ENCODE measurements at regions not wholly inside any gene's neighbourhood (a gene's known extent, or its start where the extent isn't known, plus 50 kb on each side); places are given as distances from the start of the nearest gene placed in this dataset.

DNA sequence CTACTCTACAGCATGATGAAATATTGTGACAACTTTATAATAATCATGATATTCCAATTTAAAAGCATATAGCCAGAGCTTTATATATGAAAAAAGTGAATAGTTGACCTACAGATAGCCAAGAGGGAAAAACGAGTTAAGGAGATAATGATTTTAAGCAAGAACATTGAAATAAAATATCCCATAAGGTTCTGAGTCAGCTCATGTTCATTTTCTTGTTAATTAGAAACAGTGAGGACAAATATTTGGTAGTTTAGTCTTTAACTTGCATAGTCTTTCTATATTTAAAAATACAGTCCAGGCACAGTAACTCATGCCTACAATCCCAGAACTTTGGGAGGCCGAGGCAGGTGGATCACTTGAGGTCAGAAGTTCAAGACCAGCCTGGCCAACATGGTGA lies 55.8 kb upstream of the CDH6 start:
- DNase-seq (ENCODE audit: low read depth, low spot score), result no peak

DNA sequence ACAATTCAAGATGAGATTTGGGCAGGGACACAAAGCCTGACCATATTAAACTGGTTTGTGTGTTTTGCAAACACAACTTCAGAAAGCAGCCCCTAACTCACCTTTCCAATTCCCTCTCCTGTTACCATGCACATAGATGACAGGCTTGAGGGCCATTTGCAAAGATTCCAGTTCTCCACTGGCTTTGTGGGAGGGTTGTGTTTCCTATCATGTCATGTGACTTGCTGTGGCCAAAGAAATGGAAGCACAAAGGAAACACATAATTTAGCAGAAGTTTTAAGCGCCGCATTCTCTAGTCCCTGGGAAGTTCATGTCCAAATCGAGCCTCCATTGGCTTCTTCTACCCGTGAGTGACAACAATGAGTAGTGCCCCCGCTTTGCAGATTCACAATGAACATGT lies 57.9 kb upstream of the CDH6 start:
- no peak for DNase-seq (ENCODE audit: low read depth, low spot score)

DNA sequence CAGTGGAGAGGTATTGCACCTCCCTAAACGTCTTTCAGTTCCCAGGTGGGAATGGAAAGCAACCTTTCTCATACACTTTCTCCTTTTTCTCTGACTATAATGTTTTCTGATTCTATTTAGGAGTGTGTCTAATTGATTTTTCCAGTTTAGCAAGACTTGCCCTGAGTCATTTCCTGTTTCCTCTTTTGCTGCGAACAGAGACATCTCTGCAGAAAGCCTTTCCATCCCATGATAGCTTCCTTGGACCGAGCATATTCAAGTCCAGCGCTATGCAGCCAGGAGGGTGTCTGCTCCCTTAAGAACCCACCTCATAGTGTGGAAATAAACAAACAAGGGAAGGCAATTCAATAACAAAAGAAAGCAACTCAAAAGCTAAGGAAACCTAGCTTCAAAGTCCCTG lies 60.0 kb upstream of the CDH6 start:
- no peak for DNase-seq (ENCODE audit: low read depth, low spot score)

DNA sequence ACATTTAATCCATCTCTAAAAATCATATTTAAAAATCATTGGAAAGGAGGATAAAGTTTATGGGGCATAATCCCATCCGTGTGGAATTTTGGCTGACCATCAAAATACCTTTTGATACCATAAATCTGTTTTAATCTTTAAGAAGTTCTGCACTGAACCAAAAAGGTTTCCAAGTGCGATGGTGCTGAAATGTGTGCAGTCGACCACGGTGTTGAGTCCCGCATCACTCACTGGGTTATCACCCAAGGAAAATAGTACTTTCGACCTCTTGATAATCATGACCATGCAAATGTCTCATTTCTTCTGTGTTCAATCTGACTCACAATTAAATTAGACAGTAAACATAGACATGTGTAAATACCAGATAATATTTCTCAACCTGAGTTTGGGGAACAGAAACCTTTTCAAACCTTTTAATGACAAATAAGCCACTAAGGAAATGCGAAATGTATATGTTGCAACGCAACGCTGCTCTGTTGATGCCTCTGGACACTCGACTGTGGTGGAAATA lies 62.0 kb upstream of the CDH6 start:
- DNase-seq (ENCODE audit: low read depth, low spot score), result no peak

DNA sequence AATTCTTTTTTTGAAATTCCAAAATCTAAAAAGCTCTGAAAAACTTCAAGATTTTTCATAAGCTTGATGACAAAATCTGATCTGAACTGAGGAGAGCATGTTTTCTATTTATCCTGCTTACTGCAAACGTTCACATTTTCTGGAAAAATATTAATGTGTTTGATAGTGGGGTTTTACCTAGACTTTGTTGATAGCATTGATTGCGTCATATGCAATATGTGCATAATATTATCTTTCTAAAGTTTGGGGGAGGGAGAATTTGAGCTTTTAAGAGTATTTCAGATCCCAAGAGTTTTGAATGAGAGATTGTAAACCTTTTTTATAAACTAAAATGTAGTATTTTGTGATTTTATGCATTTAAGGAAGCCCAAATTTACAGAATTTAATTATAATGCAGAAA lies 62.8 kb upstream of the CDH6 start:
- DNase-seq (ENCODE audit: low read depth, low spot score), result no peak

DNA sequence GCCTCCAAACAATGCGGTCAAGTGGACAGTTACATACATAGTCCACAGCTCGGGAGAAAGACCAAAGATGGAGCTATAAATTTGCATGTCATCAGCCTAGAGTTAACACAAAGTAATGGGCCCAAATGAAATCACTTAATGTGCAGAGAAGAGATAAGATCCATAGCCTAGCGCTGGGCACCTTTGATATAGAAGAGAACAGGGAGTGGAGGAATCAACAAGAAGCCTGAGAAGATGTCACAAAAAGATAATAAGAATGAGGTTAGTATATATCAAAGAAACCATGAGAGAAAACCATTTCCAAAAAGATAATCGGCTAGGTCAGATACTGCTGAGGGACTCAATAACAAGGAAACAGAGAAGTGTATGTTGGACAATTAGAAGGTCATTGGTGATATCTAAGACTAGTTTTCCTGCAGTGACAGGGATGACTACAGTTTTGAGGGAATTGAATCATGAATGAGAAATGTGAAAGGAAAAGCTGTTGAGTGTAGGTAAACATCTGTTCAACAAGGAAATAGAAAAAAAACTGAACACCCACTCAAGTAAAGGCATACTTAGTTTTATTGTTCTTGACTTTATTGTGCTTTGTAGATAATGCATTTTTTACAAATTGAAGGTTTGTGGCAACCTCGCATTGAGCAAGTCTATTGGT lies 68.7 kb upstream of the CDH6 start:
- no peak for DNase-seq (ENCODE audit: low read depth, low spot score)

DNA sequence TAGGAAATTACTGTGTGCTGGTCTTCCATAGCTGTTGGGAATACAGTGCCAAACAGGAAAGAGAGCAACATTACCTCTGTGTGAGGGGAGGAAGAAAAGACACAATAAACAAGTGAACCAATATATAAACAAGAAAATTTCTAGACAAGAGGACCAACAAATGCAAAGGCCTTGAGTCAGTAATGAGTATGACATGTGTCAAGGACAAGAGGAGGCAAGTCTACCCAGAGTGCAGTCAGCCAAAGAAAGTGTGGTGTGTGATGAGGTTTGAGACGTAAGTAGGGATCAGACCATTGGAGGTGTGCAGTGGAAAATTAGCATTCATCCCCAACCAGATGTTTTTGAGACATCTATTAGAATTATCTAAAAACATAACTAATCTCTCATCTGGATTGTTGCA lies 69.5 kb upstream of the CDH6 start:
- DNase-seq (ENCODE audit: low read depth, low spot score), result no peak

DNA sequence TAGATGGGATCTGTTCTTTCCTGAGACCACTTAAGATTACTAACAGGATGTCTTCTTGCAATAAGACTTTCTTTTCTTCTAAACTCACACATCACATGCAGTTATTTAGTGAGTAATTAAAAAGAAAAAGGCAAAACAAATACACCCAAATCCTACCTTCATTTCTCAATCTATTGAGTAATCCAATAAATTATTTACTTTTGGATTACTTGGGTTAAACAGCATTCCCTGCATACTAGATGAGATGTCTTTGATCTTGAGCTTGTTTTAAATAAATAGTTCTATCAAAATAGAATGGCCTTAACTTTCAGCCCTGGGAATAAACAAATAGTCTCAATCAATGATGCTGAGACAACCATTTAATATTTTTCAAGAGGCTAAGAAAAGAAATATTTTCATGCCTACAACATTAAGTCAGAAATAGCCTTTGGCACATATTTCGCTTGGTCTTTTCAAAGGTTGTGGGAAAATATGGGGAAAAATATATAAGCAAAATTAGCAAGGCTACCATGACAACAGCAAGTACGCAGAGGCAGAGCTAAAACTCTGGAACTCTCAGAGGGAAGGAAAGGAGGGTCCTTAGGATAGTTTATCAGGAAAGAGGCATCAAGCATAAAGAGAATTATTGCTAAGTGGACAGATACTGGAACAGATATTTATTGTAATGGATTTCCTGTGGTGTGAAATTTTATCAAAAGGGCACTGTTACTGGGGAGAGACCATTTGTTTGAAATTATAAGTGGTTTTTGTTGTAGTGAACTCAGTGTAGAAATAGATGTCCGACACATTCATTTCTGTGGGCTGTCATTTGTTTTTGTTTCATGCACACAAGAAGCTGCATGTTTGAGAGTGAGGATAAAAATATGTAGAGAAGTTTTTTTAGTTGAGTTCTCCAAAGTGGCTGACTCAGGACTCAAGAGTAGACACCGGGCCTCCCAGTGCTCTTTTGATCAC lies 70.2 kb upstream of the CDH6 start:
- DNase-seq (ENCODE audit: low read depth, low spot score), result no peak

DNA sequence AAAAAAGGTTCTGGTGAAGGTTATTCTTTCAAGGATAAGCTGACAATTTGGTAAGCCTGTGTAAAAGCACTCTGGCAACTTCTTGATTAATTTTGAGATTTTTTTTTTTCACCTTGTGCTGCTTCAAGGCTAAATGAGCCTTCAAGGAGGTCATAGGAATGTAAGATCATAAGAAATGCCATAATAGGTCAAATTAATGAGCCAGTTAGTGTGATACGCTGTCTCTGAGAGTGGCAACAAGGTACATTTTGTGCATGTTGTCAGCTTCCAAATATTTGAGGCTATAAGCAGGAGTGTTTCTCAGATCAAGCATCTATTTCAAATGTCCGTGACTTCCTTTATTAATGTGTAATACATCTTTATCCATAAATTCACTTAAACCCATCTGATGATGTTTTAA lies 72.3 kb upstream of the CDH6 start:
- DNase-seq (ENCODE audit: low read depth, low spot score), result no peak

DNA sequence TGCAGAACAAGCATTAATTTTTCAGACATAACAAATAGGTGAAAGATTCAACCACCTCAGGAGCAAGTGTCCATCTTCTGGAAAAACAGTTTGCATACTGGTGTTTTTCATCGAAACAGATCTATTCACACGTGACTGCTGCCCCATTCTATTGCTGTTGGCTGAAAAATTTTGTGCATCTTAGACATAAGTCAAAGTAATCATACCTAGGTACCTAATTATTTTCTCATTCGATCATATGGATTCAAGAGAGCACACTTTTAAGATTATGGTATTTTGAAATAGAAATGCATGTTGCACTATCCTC lies 72.9 kb upstream of the CDH6 start:
- DNase-seq (ENCODE audit: low read depth, low spot score), result no peak

DNA sequence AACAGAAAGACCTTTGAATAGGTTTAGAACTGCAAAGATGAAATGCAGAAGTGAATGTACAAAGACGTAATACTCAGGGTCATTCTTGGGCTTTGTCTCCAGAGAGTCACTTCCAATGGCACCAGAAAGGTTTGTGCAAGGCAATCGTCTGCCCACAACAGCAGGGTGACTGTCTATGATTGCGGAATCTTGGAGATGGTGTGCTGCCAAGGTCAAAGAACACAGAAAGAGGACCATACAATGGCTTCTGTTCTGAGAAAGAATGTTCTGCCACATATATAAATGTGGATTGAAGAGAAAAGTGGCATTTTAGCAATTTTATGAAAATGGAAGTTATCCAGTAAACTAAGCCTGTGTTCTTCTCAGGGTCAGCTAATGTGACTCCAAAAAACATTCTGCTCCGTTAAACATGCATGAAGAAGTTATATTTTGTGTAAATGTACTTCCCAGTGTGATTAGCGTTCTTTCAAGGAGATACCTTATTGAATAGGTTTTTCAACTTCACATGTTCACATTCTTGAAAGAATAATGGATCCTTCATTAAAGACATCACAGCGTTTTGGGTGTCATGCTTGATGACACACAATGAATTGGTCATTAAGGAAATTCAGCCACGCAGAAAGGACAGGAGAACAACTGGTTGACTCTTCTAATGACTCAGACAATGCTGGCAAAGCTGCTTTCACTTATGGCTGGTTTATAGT lies 73.4 kb upstream of the CDH6 start:
- DNase-seq (ENCODE audit: low read depth, low spot score), result no peak

DNA sequence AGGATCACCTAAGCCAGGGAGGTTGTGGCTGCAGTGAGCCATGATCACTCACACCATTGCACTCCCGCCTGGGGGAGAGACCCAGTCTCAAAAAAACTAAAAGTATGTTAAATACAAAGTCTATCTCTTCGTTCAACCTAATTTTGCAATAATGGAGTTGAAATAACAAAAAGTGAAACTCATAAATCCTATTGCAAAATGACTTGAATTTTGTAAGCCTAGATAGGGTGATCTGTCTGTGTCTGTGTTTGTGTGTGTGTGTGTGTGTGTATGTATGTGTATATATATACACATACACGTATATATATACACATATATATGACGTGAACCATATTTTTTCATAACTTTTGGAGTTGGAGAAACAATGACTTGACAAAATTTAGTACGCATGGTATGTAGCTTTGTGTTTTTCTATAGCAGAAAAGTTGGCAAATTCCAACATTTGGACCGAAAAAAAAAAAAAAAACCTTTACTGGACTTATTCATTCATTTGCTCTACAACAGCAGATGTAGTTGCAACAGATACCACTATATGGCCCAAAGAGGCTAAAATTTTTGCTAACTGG lies 76.9 kb upstream of the CDH6 start:
- no peak for DNase-seq (ENCODE audit: low read depth, low spot score)

DNA sequence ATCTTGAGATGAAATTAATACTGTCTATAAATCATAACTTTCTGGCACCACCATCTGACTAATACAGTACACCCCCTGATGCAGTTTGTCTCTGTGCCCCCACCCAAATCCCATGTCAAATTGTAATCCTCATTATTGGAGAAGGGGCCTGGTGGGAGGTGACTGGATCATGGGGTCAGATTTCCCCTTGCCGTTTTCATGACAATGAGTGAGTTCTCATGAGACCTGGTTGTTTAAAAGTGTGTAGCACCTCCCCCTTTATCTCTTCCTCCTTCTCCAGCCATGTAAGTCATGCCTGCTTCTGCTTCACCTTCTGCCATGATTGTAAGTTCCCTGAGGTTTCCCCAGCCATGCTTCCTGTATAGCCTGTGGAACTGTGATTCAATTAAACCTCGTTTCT lies 78.7 kb upstream of the CDH6 start:
- DNase-seq (ENCODE audit: low read depth, low spot score), result no peak

DNA sequence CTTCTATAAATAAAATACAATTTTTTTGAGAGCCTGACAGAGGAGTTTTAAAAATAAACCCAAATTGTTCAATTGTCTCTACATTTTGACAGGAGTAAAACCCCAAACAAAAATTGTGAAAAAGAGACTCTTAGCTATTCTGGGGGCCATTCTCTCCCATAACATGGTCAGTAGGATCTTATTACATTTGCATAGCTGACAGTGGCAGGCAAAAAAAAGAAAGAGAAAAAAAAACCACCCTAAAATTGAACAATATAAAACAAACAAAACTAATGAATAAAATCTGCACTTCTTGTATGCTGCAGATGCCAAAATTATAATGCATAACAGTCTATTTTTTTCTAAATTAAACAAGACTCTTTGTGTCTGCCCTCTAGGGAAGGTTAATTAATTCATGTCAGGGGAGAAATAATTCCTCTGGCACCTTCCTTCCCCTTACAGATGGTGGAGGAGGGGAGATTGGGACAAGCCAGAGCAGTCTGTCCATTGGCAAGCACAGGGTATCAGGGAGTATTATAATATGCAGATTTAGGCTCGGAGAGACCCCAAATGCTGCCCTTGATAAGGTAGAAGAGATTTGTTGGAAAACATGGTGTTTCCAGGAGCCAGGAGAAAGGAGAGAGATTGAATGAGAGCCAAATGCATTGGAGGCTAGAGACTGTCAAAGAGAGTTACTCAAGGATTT lies 79.7 kb upstream of the CDH6 start:
- DNase-seq (ENCODE audit: low read depth, low spot score), result no peak

DNA sequence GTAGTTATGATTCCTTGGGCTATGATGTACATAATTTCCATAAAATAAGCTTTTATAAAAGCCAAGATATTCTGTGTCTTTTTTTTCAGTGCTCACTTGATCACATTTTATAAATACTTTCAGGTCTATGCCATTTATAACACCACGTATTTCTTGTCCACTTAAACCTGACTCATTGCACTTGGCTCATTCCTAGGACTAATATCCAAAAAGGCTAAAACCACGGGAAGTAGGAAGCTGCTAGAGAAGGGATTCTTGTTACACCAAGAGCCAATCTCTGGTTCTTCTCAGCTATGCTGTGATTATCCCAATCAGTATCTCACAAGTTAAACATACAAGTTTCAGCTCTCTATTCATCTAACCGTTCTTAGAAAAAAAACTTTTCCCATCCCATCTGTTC lies 80.4 kb upstream of the CDH6 start:
- no peak for DNase-seq (ENCODE audit: low read depth, low spot score)

DNA sequence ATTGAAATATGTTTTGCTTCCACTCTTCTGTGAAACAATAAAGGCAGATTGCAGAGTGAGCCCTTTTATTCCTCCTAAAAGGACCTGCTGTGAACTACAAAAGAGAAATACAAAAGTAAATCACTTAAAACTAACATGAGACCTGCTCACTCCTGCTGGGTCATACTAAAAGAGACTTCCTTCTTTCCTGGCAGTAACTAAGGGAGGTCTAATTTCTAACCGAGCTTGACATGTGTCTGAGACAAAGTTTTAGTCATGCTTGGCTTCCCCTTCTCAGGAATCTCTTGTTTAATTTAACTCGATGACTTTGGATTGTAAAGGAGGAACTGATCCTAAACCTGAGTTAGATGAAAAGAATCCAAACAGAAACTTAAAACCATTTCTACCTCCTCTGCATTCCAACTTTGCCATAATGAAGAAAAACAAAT lies 86.4 kb upstream of the CDH6 start:
- peak; percentile 4 for DNase-seq (ENCODE audit: low read depth, low spot score)

DNA sequence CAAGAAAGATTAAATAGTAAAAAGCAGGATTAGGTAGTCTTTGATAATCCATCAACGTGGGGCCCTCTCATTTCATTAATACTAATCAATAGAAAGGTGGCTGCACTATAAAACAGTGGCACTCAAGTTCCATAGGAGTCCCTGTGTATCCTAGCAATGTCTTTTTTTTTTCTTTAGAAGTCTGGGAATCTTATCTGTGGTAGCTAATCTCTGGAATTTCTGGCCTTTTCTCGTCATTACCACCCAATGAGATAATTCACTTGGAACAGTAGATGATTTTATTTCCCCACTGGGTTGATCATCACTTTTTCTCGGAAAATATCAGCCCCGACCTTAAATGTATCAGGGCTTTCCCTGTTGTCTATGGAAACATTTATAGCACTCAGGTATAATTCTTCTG lies 86.8 kb upstream of the CDH6 start:
- DNase-seq (ENCODE audit: low read depth, low spot score), result no peak

DNA sequence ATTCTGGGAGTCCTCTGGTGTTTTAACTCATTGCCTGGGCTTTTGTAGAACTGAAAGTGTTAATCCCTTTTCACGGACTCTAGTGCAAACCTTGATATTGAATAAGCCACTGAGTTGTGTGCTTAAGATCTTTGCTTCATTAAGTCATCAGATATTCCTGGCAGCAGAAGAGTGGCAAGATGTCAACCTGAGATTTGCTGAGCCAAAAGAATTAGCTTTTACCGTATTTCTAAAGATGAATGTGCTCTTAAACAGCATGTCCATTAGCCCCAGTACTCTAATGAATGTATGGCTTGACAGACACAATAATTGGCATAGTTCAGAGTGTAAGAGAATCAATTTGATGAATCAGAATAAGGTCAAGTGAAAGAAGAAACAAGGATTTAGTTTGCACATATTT lies 87.2 kb upstream of the CDH6 start:
- DNase-seq (ENCODE audit: low read depth, low spot score), result no peak

DNA sequence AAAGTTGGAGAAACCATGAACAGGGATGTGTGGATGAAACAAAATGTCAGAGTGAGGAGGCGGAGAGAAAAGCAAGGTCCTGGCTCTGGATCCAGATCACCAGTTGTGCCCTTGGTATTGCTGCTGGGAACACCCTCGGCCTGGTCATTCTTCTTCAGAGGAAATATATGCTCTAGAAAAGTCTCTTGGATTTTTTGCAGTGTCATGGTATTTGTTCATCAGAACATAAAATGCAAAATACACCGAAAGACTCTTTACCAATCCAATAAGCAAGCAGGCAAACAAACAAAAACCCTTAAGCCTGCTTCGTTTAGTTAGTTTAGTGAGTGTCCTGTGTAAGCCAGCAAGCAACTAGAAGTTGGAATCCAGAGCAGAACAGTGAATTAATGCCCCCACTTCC lies 88.7 kb upstream of the CDH6 start:
- DNase-seq (ENCODE audit: low read depth, low spot score), result no peak

DNA sequence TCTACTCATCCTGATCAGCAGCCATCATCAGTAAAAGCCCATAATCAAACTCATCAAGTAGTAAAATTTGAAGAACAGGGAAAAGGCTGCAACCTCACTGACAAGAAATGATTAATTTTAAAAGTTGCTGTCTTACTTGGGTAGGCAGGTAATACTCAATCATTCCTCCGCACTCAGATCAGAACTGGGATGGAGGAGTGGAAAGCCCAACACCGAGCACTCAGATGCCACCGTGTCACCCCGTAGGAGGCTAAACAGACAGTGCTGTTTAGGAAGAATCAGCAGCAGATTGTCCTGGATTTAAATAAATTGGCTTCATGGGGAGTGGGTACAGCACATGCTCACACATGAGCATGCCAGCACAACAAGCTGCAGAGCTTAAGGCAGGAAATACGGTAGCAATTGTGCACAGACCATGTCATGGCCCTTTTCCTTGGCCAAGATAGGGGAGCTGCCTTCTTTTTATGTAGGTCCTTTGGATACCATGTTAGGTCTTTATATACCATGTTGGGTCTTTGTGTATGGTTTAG lies 92.6 kb upstream of the CDH6 start:
- no peak for DNase-seq (ENCODE audit: low read depth, low spot score)

DNA sequence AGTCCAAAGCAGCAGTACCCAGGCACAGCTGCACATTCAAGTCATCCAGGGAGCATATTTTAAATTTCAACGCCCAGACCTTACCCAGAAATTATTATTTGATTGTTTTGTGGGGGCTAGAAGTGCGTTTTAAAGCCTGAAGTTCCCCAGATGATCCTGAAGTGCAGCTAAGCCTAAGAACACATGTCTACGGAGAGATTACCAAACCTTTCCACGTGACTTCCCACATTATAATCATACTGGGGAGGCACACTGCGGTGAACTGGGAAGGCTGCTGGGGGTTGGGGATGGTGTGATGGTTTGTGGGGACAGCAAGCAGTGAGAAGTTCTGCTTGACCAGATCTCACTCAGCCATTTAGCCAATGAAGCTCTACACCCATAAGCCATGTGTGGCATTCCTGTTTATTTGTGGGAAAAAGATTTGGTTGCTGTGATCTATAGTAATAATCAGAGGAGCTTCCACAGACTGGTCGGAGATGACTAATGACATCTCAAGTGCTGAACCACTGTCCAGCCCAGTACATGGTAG lies 93.4 kb upstream of the CDH6 start:
- no peak for DNase-seq (ENCODE audit: low read depth, low spot score)
